K562 (cell line): ENCODE measurements at regions not wholly inside any gene's neighbourhood (a gene's known extent, or its start where the extent isn't known, plus 50 kb on each side); places are given as distances from the start of the nearest gene placed in this dataset.

ENCODE experiments used
- ATAC-seq: fragments of 200-7000 bp; cut with Tn5 transposase; 3 replicates; pipeline ENCODE4 v1.9.1; 2020; ENCODE audit warnings: moderate library complexity
- BruUV-seq: library from RNA; stranded (reverse); fragments of 400-500 nt; replicated peaks from 2 replicates; lab custom pipeline; 2021; lab: Mats Ljungman, UMichigan
- CTCF ChIA-PET: fragments of 300-600 bp; formaldehyde crosslinking; extraction: SDS; loops from one replicate; lab custom pipeline; 2021; ENCODE audit warnings: low intra/inter-chr PET ratio; lab: Yijun Ruan, JAX
- POLR2A ChIA-PET: fragments of 300-600, 350-650 bp; sonication (Branson Sonifier 250); formaldehyde crosslinking; extraction: SDS; loops from one replicate; lab custom pipeline; 2021; ENCODE audit warnings: antibody characterized with exemption, inconsistent platforms; lab: Yijun Ruan, JAX
- DNase-seq, 4 experiments: peaks; one replicate each; pipeline versions ENCODE4 v3.0.0 to v3.0.0-alpha.2; 2011 to 2018; ENCODE audit warnings: low spot score in 3 of 4, mixed read lengths in 3 of 4; ENCODE audit errors: extremely low read depth in 1 of 4
- FAIRE-seq: peaks from 2 replicates; lab custom pipeline; 2011; peaks lifted over from hg19 to GRCh38; lab: Jason Lieb, UNC
- H2AFZ ChIP-seq: 2 replicates; pipeline ENCODE4 v1.6.0; 2011; ENCODE audit warnings: low read depth, low read length, control low read depth, inconsistent platforms
- H3K27ac ChIP-seq: fragments of 200-600 bp; 3 replicates; pipeline ENCODE4 v1.8.0; 2011; ENCODE audit warnings: low read depth, mild to moderate bottlenecking, control low read depth, inconsistent platforms, low read length, moderate library complexity, mixed read lengths; ENCODE audit errors: extremely low read depth
- H3K27me3 ChIP-seq, 2 experiments: fragments of 300-600 bp in 1 of 2; 2 replicates in 1 of 2; 3 replicates in 1 of 2; pipeline versions ENCODE4 v1.6.0 to v1.8.0; 2011; ENCODE audit warnings: inconsistent platforms in 2 of 2, low read length in 2 of 2, mild to moderate bottlenecking in 1 of 2, mixed read lengths in 1 of 2, moderate library complexity in 1 of 2; ENCODE audit not compliant: control insufficient read depth in 2 of 2, insufficient read depth in 2 of 2
- H3K36me3 ChIP-seq: fragments of 300-600 bp; 3 replicates; pipeline ENCODE4 v1.8.0; 2011; ENCODE audit warnings: mild to moderate bottlenecking, low read length, inconsistent platforms; ENCODE audit not compliant: control insufficient read depth, insufficient read depth
- H3K4me1 ChIP-seq, 2 experiments: fragments of 200-600 bp in 1 of 2; replicated peaks in 1 of 2; 2 replicates in 1 of 2; 3 replicates in 1 of 2; pipeline versions ENCODE4 v1.5.1 to v1.8.0; 2011; ENCODE audit warnings: inconsistent platforms in 2 of 2, low read length in 2 of 2, mild to moderate bottlenecking in 1 of 2, mixed read lengths in 1 of 2, moderate library complexity in 1 of 2; ENCODE audit not compliant: control insufficient read depth in 2 of 2, insufficient read depth in 2 of 2
- H3K4me2 ChIP-seq: 2 replicates; pipeline ENCODE4 v1.6.1; 2011; ENCODE audit warnings: low read length, control low read depth, inconsistent platforms, mixed read lengths; ENCODE audit not compliant: insufficient read depth
- H3K4me3 ChIP-seq: fragments of 200-600 bp; sonication (generic), shearing (Covaris generic); 2 replicates; pipeline ENCODE4 v1.5.1; 2016; ENCODE audit warnings: control low read depth, inconsistent platforms
- H3K79me2 ChIP-seq: fragments of 200-600 bp; 3 replicates; pipeline ENCODE4 v1.8.0; 2011; ENCODE audit warnings: low read length, inconsistent platforms; ENCODE audit not compliant: control insufficient read depth, insufficient read depth
- H3K9ac ChIP-seq, 2 experiments: 2 replicates each; pipeline versions ENCODE4 v1.6.0 to v1.6.1; 2011; ENCODE audit warnings: low read depth in 2 of 2, low read length in 2 of 2, control low read depth in 1 of 2, inconsistent platforms in 1 of 2, mild to moderate bottlenecking in 1 of 2, mixed read lengths in 1 of 2; ENCODE audit not compliant: insufficient read depth in 1 of 2
- H3K9me1 ChIP-seq: one replicate; pipeline ENCODE4 v1.6.0; 2011; ENCODE audit warnings: inconsistent platforms, mild to moderate bottlenecking, low read length, moderate library complexity; ENCODE audit not compliant: control insufficient read depth, insufficient read depth
- H3K9me3 ChIP-seq: replicated peaks from 2 replicates; pipeline ENCODE4 v1.5.1; 2011; ENCODE audit warnings: low read depth, low read length, inconsistent platforms; ENCODE audit not compliant: control insufficient read depth, insufficient read depth
- H4K20me1 ChIP-seq: replicated peaks from 2 replicates; pipeline ENCODE4 v1.6.1; 2011; ENCODE audit warnings: low read length, inconsistent platforms, mixed read lengths; ENCODE audit not compliant: control insufficient read depth, insufficient read depth
- BDP1 ChIP-seq: IDR thresholded peaks from 3 replicates; pipeline ENCODE4 v1.6.1; 2011; ENCODE audit not compliant: insufficient read length, insufficient read depth
- DDX20 ChIP-seq: fragments of 450-650 bp; IDR thresholded peaks from 2 replicates; pipeline ENCODE4 v1.6.1; 2016; ENCODE audit warnings: missing genetic modification characterization, low read depth, mild to moderate bottlenecking, missing compliant biosample characterization, moderate library complexity
- HMGN3 ChIP-seq: IDR thresholded peaks from 2 replicates; pipeline ENCODE4 v1.6.1; 2011; ENCODE audit warnings: borderline replicate concordance, low read depth, mild to moderate bottlenecking, mixed read lengths, low read length; ENCODE audit not compliant: insufficient read length; ENCODE audit errors: extremely low read depth
- HNRNPK ChIP-seq: fragments of 200-400 bp; formaldehyde crosslinking; IDR thresholded peaks from one replicate; pipeline ENCODE4 v1.6.1; 2018; ENCODE audit warnings: mild to moderate bottlenecking, low read depth, low read length; ENCODE audit not compliant: poor library complexity, severe bottlenecking
- KLF6 ChIP-seq: fragments of 250-450 bp; sonication (Bioruptor Pico); IDR thresholded peaks from 2 replicates; pipeline ENCODE4 v1.4.0; 2020; ENCODE audit warnings: mild to moderate bottlenecking, moderate library complexity, borderline replicate concordance
- MAZ ChIP-seq, 2 experiments: fragments of 450-650 bp in 1 of 2; sonication (generic) in 1 of 2; formaldehyde crosslinking; IDR thresholded peaks in 1 of 2; conservative IDR thresholded peaks in 1 of 2; 2 replicates each; pipeline versions ENCODE4 v1.4.0 to v1.5.0; 2020; ENCODE audit warnings: mild to moderate bottlenecking in 1 of 2, missing genetic modification reagents in 1 of 2
- NFE2 ChIP-seq: IDR thresholded peaks from 2 replicates; pipeline ENCODE4 v1.6.1; 2014; ENCODE audit warnings: antibody characterized with exemption, low read depth
- POLR3G ChIP-seq: IDR thresholded peaks from 2 replicates; pipeline ENCODE4 v1.6.1; 2011; ENCODE audit not compliant: insufficient read length, insufficient replicate concordance; ENCODE audit errors: extremely low read depth
- PRMT5 ChIP-seq: sonication (generic); formaldehyde crosslinking; IDR thresholded peaks from 2 replicates; pipeline ENCODE4 v1.5.0; 2020; ENCODE audit warnings: missing genetic modification reagents
- PRPF4 ChIP-seq: fragments of 200-400 bp; formaldehyde crosslinking; IDR thresholded peaks from one replicate; pipeline ENCODE4 v1.6.1; 2017; ENCODE audit warnings: low read length, low read depth, mild to moderate bottlenecking; ENCODE audit not compliant: insufficient read depth, poor library complexity, severe bottlenecking
- PYGO2 ChIP-seq: fragments of 450-650 bp; IDR thresholded peaks from 2 replicates; pipeline ENCODE4 v1.6.1; 2016; ENCODE audit warnings: mild to moderate bottlenecking, missing genetic modification characterization, moderate library complexity, missing compliant biosample characterization
- RFX5 ChIP-seq: IDR thresholded peaks from 2 replicates; pipeline ENCODE4 v1.6.1; 2011; ENCODE audit warnings: low read depth, mild to moderate bottlenecking, improper control_type of control experiment, low read length
- STAT5A ChIP-seq: IDR thresholded peaks from 2 replicates; pipeline ENCODE4 v1.6.1; 2012; ENCODE audit warnings: low read length, inconsistent platforms, borderline replicate concordance
- U2AF1 ChIP-seq: fragments of 200-400 bp; formaldehyde crosslinking; optimal IDR thresholded peaks from 2 replicates; pipeline ENCODE3; 2017; ENCODE audit warnings: mild to moderate bottlenecking, low read depth, low read length, moderate library complexity
- ZNF121 ChIP-seq: sonication (generic); formaldehyde crosslinking; conservative IDR thresholded peaks from 2 replicates; pipeline ENCODE4 v1.8.0; 2022; ENCODE audit warnings: missing genetic modification reagents
- ZNF655 ChIP-seq: fragments of 250-450 bp; sonication (Bioruptor Pico); IDR thresholded peaks from 2 replicates; pipeline ENCODE4 v1.5.0; 2021
- ZNF79 ChIP-seq: fragments of 250-450 bp; sonication (Bioruptor Pico); IDR thresholded peaks from 2 replicates; pipeline ENCODE4 v1.4.0; 2020; ENCODE audit warnings: low read depth, mild to moderate bottlenecking, moderate library complexity
- WGBS: fragments of 100-300 bp; shearing (Covaris generic); methylation state at CpG from one replicate; pipeline ENCODE4 v1.1.6; 2016; ENCODE audit warnings: low coverage, mixed read lengths; ENCODE audit not compliant: insufficient coverage; ENCODE audit errors: missing lambda C conversion rate; 5-methylcytosine and 5-hydroxymethylcytosine counted together
- in situ Hi-C: fragments of 300-500 bp; cut with MboI; formaldehyde crosslinking; loops from 4 replicates; pipeline ENCODE4 v1.15.0; 2018; ENCODE audit warnings: inconsistent platforms, mixed read lengths
- intact Hi-C: fragments of 100-400 bp; cut with micrococcal nuclease; formaldehyde crosslinking; loops from 2 replicates; pipeline ENCODE4 v1.14.2; 2022

GRCh38 chr2:5751873-5752482 is 59.8 kb downstream of the SOX11 start (continued):
- TF ChIP-seq POLR3G: no peak

GRCh38 chr2:5756272-5756671 is 64.1 kb downstream of the SOX11 start:
- CTCF ChIA-PET: no interaction called here
- POLR2A ChIA-PET: no interaction called here
- under 1% methylated on average over 15 of the region's 15 CpGs for WGBS

More at GRCh38 chr2:5756272-5756671, 64.1 kb downstream of the SOX11 start:
- H2AFZ ChIP-seq: no peak overlapping the region
- intact Hi-C loops: no loop called here
- no peak for DNase-seq
- no TSS peak for BruUV-seq
- H3K36me3 ChIP-seq: no peaks in the 10 kb centered on the region
- H3K4me2 ChIP-seq: no peak overlapping the region
- no peak overlapping the region for H3K27ac ChIP-seq
- no peaks in the 10 kb centered on the region for H4K20me1 ChIP-seq
- no peak overlapping the region for H3K4me3 ChIP-seq
- H3K27me3 ChIP-seq: no peaks in the 10 kb centered on the region
- H3K4me1 ChIP-seq: no peaks in the 10 kb centered on the region
- no peak overlapping the region for H3K9ac ChIP-seq
- no peaks in the 10 kb centered on the region; the same call in 1 of the 2 replicates for H3K9me3 ChIP-seq
- in situ Hi-C loops: no loop called here
- no peak for ATAC-seq
- no peaks in the 10 kb centered on the region for H3K79me2 ChIP-seq
- FAIRE-seq: no peak
- no peaks in the 10 kb centered on the region for H3K9me1 ChIP-seq
- TF ChIP-seq PRPF4 (no peak), ZNF655 (CRISPR knock-in tag) (no peak), KLF6 (CRISPR knock-in tag) (no peak), PYGO2 (tag) (no peak), BDP1 (no peak), HMGN3 (no peak), ZNF79 (CRISPR knock-in tag) (no peak), PRMT5 (no peak), ZNF121 (no peak), U2AF1 (no peak), HNRNPK (no peak), DDX20 (tag) (no peak), RFX5 (no peak), STAT5A (no peak), MAZ (CRISPR knock-in tag; conservative IDR thresholded peaks at IDR 0.05 in 1 of 2, IDR thresholded peaks at IDR 0.05 in 1 of 2) (no peak), NFE2 (no peak)
